ENCODE measurements at regions not wholly inside any gene's neighbourhood (a gene's known extent, or its start where the extent isn't known, plus 50 kb on each side); places are given as distances from the start of the nearest gene placed in this dataset.

DNA sequence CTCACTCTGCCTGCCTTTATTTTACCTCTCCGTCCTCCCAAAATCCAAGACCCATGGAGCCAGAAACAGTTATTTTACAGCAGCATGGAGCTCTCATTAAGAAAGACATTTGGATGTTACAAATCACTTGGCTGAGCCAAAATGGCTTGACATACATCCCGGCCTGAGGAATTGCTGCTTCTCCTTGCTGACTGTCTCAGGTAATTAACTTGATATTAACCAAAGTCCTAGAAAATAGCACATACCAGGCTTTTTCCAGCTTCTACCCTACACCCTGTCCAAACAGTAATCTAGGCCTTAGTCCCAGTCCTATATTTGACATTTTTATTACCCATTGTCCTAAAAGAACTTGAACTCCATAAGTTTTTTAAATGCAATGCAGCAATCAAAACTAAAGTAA is 205.0 kb downstream of the TMX3 start:
- no peak for DNase-seq (ENCODE audit: low spot score)
- ChIA-PET CTCF (no interaction called here), POLR2A (ENCODE audit: low non-redundant PET) (no interaction called here)
- no peak overlapping the region for H3K27ac ChIP-seq
- TF ChIP-seq, protein P1, sequence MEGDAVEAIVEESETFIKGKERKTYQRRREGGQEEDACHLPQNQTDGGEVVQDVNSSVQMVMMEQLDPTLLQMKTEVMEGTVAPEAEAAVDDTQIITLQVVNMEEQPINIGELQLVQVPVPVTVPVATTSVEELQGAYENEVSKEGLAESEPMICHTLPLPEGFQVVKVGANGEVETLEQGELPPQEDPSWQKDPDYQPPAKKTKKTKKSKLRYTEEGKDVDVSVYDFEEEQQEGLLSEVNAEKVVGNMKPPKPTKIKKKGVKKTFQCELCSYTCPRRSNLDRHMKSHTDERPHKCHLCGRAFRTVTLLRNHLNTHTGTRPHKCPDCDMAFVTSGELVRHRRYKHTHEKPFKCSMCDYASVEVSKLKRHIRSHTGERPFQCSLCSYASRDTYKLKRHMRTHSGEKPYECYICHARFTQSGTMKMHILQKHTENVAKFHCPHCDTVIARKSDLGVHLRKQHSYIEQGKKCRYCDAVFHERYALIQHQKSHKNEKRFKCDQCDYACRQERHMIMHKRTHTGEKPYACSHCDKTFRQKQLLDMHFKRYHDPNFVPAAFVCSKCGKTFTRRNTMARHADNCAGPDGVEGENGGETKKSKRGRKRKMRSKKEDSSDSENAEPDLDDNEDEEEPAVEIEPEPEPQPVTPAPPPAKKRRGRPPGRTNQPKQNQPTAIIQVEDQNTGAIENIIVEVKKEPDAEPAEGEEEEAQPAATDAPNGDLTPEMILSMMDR (conservative IDR thresholded peaks at IDR 0.05; ENCODE audit: low read depth) = no peak

DNA sequence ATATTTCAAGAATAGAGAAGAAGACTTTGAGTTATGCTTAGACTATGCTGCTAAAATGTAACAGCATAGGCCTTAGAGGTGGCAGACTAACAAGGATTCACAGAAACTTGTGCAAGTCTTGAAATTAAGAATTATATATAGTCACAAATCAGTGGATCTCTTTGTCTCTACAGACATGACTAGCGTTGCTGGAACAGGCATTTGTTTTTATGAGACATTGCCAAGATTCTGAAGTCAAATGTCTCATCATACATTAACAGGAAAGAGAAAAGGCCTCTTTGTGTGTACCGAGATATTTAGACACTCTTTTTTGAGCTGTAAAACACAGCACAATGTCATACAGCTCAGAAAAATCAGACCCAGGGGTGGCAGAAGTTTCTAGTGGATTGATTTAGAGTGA is 207.1 kb downstream of the TMX3 start:
- POLR2A ChIA-PET (ENCODE audit: low non-redundant PET) = no interaction called here
- H3K27ac ChIP-seq = no peak overlapping the region
- DNase-seq (ENCODE audit: low spot score) = no peak
- TF ChIP-seq, protein P1 (conservative IDR thresholded peaks at IDR 0.05; ENCODE audit: low read depth) = no peak
- CTCF ChIA-PET = no interaction called here

DNA sequence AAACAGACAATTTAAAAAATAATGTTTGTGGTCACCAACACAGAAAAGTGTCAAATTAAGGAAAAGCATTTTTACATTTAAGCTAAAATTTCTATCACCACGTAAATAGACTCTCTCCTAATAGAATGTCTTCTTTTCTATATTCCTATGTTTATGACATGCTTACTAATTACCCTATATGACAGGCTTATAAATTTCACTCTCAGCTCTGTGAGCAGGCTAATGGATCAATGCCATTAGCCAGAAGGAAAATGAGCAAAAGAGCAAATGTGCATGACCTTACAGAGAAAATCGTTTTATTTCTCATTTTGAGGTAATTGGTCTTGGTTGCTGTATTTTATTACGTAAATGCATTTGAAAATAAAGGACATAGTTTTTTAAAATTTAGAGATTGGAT is 209.7 kb downstream of the TMX3 start:
- POLR2A ChIA-PET (ENCODE audit: low non-redundant PET) = no interaction called here
- CTCF ChIA-PET = no interaction called here

DNA sequence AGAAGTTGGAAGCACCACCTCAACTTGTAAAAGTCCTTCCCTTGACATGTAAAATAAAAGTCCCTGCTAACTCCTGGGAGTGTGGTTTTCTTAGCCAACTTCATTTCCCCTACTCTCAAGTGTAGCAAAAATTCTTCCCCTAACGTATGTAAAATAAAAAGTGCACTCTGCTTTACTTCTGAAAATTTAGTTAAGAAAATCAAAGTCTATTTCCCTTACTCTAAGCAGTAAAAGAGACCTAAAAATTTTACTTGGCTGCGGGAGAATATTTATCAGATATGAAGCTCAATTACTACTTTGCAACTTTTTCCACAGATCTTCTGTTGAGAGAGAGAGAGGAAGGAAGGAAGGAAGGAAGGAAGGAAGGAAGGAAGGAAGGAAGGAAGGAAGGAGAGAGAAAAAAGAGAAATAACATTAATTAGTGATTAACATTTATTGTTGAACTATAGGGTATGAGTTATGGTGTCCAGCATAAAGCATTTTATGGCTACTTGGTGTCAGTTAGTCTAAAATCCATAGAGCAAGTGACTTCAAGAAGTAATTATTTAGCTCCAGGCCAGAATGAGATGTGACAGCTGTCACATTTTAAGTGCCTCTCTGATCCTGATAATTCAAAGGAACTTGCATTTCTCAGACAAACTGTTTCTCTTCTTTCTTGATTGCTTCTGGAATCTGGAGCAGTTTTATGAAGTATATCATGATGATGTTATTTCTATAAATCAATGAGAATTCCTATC is 210.3 kb downstream of the TMX3 start:
- no peak for DNase-seq (ENCODE audit: low spot score)
- no peak overlapping the region for H3K27ac ChIP-seq
- TF ChIP-seq, protein P1 (conservative IDR thresholded peaks at IDR 0.05; ENCODE audit: low read depth) = no peak
- ChIA-PET POLR2A (ENCODE audit: low non-redundant PET) (no interaction called here), CTCF (no interaction called here)

More for the DNA sequence above, 209.7 kb downstream of the TMX3 start:
- H3K27ac ChIP-seq = no peak overlapping the region
- DNase-seq (ENCODE audit: low spot score) = no peak
- TF ChIP-seq, protein P1 (conservative IDR thresholded peaks at IDR 0.05; ENCODE audit: low read depth) = no peak

DNA sequence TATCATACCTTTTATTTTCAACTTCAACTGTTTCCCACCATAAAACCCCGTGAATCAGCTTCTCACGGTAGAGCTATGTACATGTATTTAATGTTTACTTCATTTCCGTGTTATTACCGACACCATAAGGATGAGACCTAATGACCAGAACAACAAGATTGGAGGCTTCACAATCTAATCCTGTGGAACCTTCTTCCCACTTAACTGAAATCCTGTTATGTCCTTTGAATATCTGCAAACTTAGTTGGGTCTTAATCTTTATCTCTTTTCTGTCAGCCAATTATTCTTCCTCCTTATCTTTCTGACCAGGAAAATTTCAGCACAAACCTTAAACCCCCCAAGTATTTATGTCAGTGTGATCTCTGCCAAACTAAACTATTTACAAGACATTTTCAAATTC is 214.4 kb downstream of the TMX3 start:
- POLR2A ChIA-PET (ENCODE audit: low non-redundant PET) = no interaction called here
- CTCF ChIA-PET = no interaction called here
- no peak for DNase-seq (ENCODE audit: low spot score)
- TF ChIP-seq, protein P1 (conservative IDR thresholded peaks at IDR 0.05; ENCODE audit: low read depth) = no peak
- no peak overlapping the region for H3K27ac ChIP-seq

DNA sequence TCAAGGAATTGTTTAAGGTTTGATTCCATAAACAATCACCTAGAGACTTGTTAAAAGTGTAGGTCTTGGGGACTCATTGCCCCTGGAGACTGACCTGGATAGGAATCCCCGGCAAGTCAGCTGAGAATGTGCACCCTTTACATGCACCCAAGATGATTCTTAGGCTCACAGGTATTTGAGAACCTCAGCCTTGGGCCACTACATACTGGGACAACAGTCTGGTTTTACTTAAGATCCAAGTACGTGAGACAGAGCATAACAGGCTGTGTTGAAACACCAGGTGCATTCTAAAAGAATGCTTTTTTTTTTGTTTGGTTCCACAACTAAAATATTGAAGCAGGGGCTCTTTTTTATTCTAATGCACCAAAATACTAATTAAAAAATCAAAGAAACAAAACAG is 215.8 kb downstream of the TMX3 start:
- H3K27ac ChIP-seq = no peak overlapping the region
- TF ChIP-seq, protein P1 (conservative IDR thresholded peaks at IDR 0.05; ENCODE audit: low read depth) = no peak
- ChIA-PET POLR2A (ENCODE audit: low non-redundant PET) (no interaction called here), CTCF (no interaction called here)
- no peak for DNase-seq (ENCODE audit: low spot score)

All from RWPE1 (cell line).